Mucosa of gallbladder (tissue), 1 donor: ENCODE measurements at regions not wholly inside any gene's neighbourhood (a gene's known extent, or its start where the extent isn't known, plus 50 kb on each side); places are given as distances from the start of the nearest gene placed in this dataset.
"Not testable (repeated sequence)": the region's sequence is repeated elsewhere in the genome, so short reads cannot be mapped to it uniquely, and the experiment has no call there.

Source experiments
- DNase-seq: peaks from one replicate; pipeline ENCODE4 v3.0.0-alpha.2; 2020; ENCODE audit warnings: low spot score
- donor health status: DM: no; HTN: no; CAD: no.

GRCh38 chr1:96487971-96488370, 233.6 kb upstream of the PTBP2 start:
- no peak for DNase-seq

- DNase-seq: no peak
Observed at GRCh38 chr1:96488777-96489176, 232.8 kb upstream of the PTBP2 start.

- no peak for DNase-seq
Observed at GRCh38 chr1:96492236-96492635, 229.3 kb upstream of the PTBP2 start.

GRCh38 chr1:96498744-96499340, 222.7 kb upstream of the PTBP2 start:
- no peak for DNase-seq

- no peak for DNase-seq
Observed at GRCh38 chr1:96508233-96508632, 213.4 kb upstream of the PTBP2 start.

- DNase-seq: no peak
Observed at GRCh38 chr1:96509339-96509738, 212.2 kb upstream of the PTBP2 start.

GRCh38 chr1:96509951-96510350, 211.6 kb upstream of the PTBP2 start:
- no peak for DNase-seq

GRCh38 chr1:96510391-96510790, 211.2 kb upstream of the PTBP2 start:
- no peak for DNase-seq

- DNase-seq: no peak
Observed at GRCh38 chr1:96510911-96511310, 210.7 kb upstream of the PTBP2 start.

- no peak for DNase-seq
Observed at GRCh38 chr1:96513136-96513535, 208.4 kb upstream of the PTBP2 start.

- no peak for DNase-seq
Observed at GRCh38 chr1:96515430-96515829, 206.2 kb upstream of the PTBP2 start.

GRCh38 chr1:96515925-96516324, 205.7 kb upstream of the PTBP2 start:
- no peak for DNase-seq

GRCh38 chr1:96519851-96520578, 201.6 kb upstream of the PTBP2 start:
- DNase-seq: no peak

- no peak for DNase-seq
Observed at GRCh38 chr1:96520579-96520947, 201.0 kb upstream of the PTBP2 start.

GRCh38 chr1:96521010-96521409, 200.6 kb upstream of the PTBP2 start:
- no peak for DNase-seq

GRCh38 chr1:96521994-96522760, 199.4 kb upstream of the PTBP2 start:
- no peak for DNase-seq

GRCh38 chr1:96522927-96523326, 198.7 kb upstream of the PTBP2 start:
- no peak for DNase-seq

GRCh38 chr1:96524100-96524499, 197.5 kb upstream of the PTBP2 start:
- DNase-seq: no peak

GRCh38 chr1:96525657-96526557, 195.7 kb upstream of the PTBP2 start:
- no peak for DNase-seq

- DNase-seq: not testable (repeated sequence)
Observed at GRCh38 chr1:96528672-96529071, 192.9 kb upstream of the PTBP2 start.

GRCh38 chr1:96533820-96534219, 187.8 kb upstream of the PTBP2 start:
- DNase-seq: no peak

GRCh38 chr1:96536581-96536980, 185.0 kb upstream of the PTBP2 start:
- no peak for DNase-seq
